Activated T-helper 1 cell treated with anti-CD3 and anti-CD28 coated beads, Interleukin-12 subunit alpha, Interleukin-12 subunit beta, Interleukin-2, Interleukin-4 antibody, amounts not matched to agents 30 ng/mL and 10 ng/mL and 1 ng/mL, durations not matched to agents 14 hours and 24 hours and 36 hours (primary cell): ENCODE measurements at regions not wholly inside any gene's neighbourhood (a gene's known extent, or its start where the extent isn't known, plus 50 kb on each side); places are given as distances from the start of the nearest gene placed in this dataset.
"Not testable (repeated sequence)": the region's sequence is repeated elsewhere in the genome, so short reads cannot be mapped to it uniquely, and the experiment has no call there.

Experiments
- DNase-seq: peaks from one replicate; pipeline ENCODE4 v3.0.0; 2021; ENCODE audit warnings: low spot score
- H3K27ac Mint-ChIP-seq: one replicate; pipeline ENCODE4 v1.8.0; 2021; ENCODE audit warnings: mild to moderate bottlenecking, mixed read lengths
- H3K27me3 Mint-ChIP-seq: one replicate; pipeline ENCODE4 v1.8.0; 2022; ENCODE audit warnings: mild to moderate bottlenecking, moderate library complexity, mixed read lengths; ENCODE audit not compliant: insufficient read depth
- H3K36me3 Mint-ChIP-seq: one replicate; pipeline ENCODE4 v1.8.0; 2021; ENCODE audit warnings: low read depth, mixed read lengths
- H3K4me1 Mint-ChIP-seq: one replicate; pipeline ENCODE4 v1.8.0; 2021; ENCODE audit warnings: low read depth, mixed read lengths
- H3K4me3 Mint-ChIP-seq: one replicate; pipeline ENCODE4 v1.8.0; 2021; ENCODE audit warnings: mild to moderate bottlenecking, moderate library complexity, mixed read lengths
- H3K9me3 Mint-ChIP-seq: one replicate; pipeline ENCODE4 v1.8.0; 2021; ENCODE audit warnings: mixed read lengths
- intact Hi-C: fragments of 100-400 bp; cut with micrococcal nuclease; formaldehyde crosslinking; loops from one replicate; pipeline ENCODE4 v1.15.1; 2024

- H3K4me1 Mint-ChIP-seq = no peaks in the 10 kb centered on the region
- no peak for DNase-seq
- H3K4me3 Mint-ChIP-seq = no peak overlapping the region
- H3K36me3 Mint-ChIP-seq = no peaks in the 10 kb centered on the region
- no peaks in the 10 kb centered on the region for H3K27me3 Mint-ChIP-seq
- H3K9me3 Mint-ChIP-seq = no peaks in the 10 kb centered on the region
- intact Hi-C loops = no loop called here
- H3K27ac Mint-ChIP-seq = no peak overlapping the region
These were observed 253.1 kb downstream of the TDRD15 start for GRCh38 chr2:21376864-21377263.

- no peak for DNase-seq
- Mint-ChIP-seq H3K9me3 (no peaks in the 10 kb centered on the region), H3K27ac (no peak overlapping the region), H3K27me3 (no peaks in the 10 kb centered on the region), H3K36me3 (no peaks in the 10 kb centered on the region), H3K4me1 (no peaks in the 10 kb centered on the region), H3K4me3 (no peak overlapping the region)
- intact Hi-C loops = no loop called here
These were observed 255.4 kb downstream of the TDRD15 start for GRCh38 chr2:21379140-21379539.

- H3K27ac Mint-ChIP-seq, H3K36me3 Mint-ChIP-seq, H3K27me3 Mint-ChIP-seq, DNase-seq, H3K9me3 Mint-ChIP-seq, intact Hi-C loops, H3K4me1 Mint-ChIP-seq, H3K4me3 Mint-ChIP-seq: not testable (repeated sequence)
These were observed 255.9 kb downstream of the TDRD15 start for GRCh38 chr2:21379668-21380067.

GRCh38 chr2:21381421-21381820, 257.7 kb downstream of the TDRD15 start:
- H3K27me3 Mint-ChIP-seq = no peaks in the 10 kb centered on the region
- no peaks in the 10 kb centered on the region for H3K9me3 Mint-ChIP-seq
- H3K27ac Mint-ChIP-seq = no peak overlapping the region
- H3K4me3 Mint-ChIP-seq = no peak overlapping the region
- H3K4me1 Mint-ChIP-seq = no peaks in the 10 kb centered on the region
- intact Hi-C loops = no loop called here
- no peaks in the 10 kb centered on the region for H3K36me3 Mint-ChIP-seq
- DNase-seq = no peak

- H3K36me3 Mint-ChIP-seq = no peaks in the 10 kb centered on the region
- H3K27ac Mint-ChIP-seq = no peak overlapping the region
- no peaks in the 10 kb centered on the region for H3K27me3 Mint-ChIP-seq
- no peak overlapping the region for H3K4me3 Mint-ChIP-seq
- DNase-seq = no peak
- no peaks in the 10 kb centered on the region for H3K4me1 Mint-ChIP-seq
- H3K9me3 Mint-ChIP-seq = no peaks in the 10 kb centered on the region
- intact Hi-C loops = no loop called here
These were observed 259.1 kb downstream of the TDRD15 start for GRCh38 chr2:21382701-21383520.

- no peaks in the 10 kb centered on the region for H3K36me3 Mint-ChIP-seq
- intact Hi-C loops = no loop called here
- no peaks in the 10 kb centered on the region for H3K9me3 Mint-ChIP-seq
- no peak overlapping the region for H3K4me3 Mint-ChIP-seq
- no peaks in the 10 kb centered on the region for H3K27me3 Mint-ChIP-seq
- H3K27ac Mint-ChIP-seq = no peak overlapping the region
- no peaks in the 10 kb centered on the region for H3K4me1 Mint-ChIP-seq
- DNase-seq = no peak
These were observed 262.9 kb downstream of the TDRD15 start for GRCh38 chr2:21386666-21387065.

GRCh38 chr2:21392649-21393048, 268.9 kb downstream of the TDRD15 start:
- Mint-ChIP-seq H3K36me3 (no peaks in the 10 kb centered on the region), H3K4me3 (no peak overlapping the region), H3K9me3 (no peaks in the 10 kb centered on the region), H3K27me3 (no peaks in the 10 kb centered on the region), H3K27ac (no peak overlapping the region), H3K4me1 (no peaks in the 10 kb centered on the region)
- DNase-seq = no peak
- intact Hi-C loops = no loop called here

- Mint-ChIP-seq H3K27ac (no peak overlapping the region), H3K27me3 (no peaks in the 10 kb centered on the region), H3K4me3 (no peak overlapping the region), H3K9me3 (no peaks in the 10 kb centered on the region), H3K4me1 (no peaks in the 10 kb centered on the region), H3K36me3 (no peaks in the 10 kb centered on the region)
- DNase-seq = no peak
- intact Hi-C loops = no loop called here
These were observed 269.4 kb downstream of the TDRD15 start for GRCh38 chr2:21393173-21393572.

- no peaks in the 10 kb centered on the region for H3K27me3 Mint-ChIP-seq
- DNase-seq = no peak
- intact Hi-C loops = no loop called here
- H3K27ac Mint-ChIP-seq = no peak overlapping the region
- H3K36me3 Mint-ChIP-seq = no peaks in the 10 kb centered on the region
- H3K4me1 Mint-ChIP-seq = no peaks in the 10 kb centered on the region
- no peak overlapping the region for H3K4me3 Mint-ChIP-seq
- no peaks in the 10 kb centered on the region for H3K9me3 Mint-ChIP-seq
These were observed 271.6 kb downstream of the TDRD15 start for GRCh38 chr2:21395366-21395765.

GRCh38 chr2:21396252-21396651, 272.5 kb downstream of the TDRD15 start:
- intact Hi-C loops = no loop called here
- H3K27ac Mint-ChIP-seq = no peak overlapping the region
- DNase-seq = no peak
- H3K4me3 Mint-ChIP-seq = no peak overlapping the region
- no peaks in the 10 kb centered on the region for H3K27me3 Mint-ChIP-seq
- H3K4me1 Mint-ChIP-seq = no peaks in the 10 kb centered on the region
- no peaks in the 10 kb centered on the region for H3K9me3 Mint-ChIP-seq
- H3K36me3 Mint-ChIP-seq = no peaks in the 10 kb centered on the region

- DNase-seq = no peak
- no peak overlapping the region for H3K4me3 Mint-ChIP-seq
- no peaks in the 10 kb centered on the region for H3K9me3 Mint-ChIP-seq
- H3K27me3 Mint-ChIP-seq = no peaks in the 10 kb centered on the region
- H3K27ac Mint-ChIP-seq = no peak overlapping the region
- intact Hi-C loops = no loop called here
- H3K36me3 Mint-ChIP-seq = no peaks in the 10 kb centered on the region
- H3K4me1 Mint-ChIP-seq = no peaks in the 10 kb centered on the region
These were observed 277.4 kb downstream of the TDRD15 start for GRCh38 chr2:21401022-21401698.

GRCh38 chr2:21404137-21404536, 280.4 kb downstream of the TDRD15 start:
- H3K4me3 Mint-ChIP-seq = no peak overlapping the region
- no peaks in the 10 kb centered on the region for H3K36me3 Mint-ChIP-seq
- no peak for DNase-seq
- no peak overlapping the region for H3K27ac Mint-ChIP-seq
- intact Hi-C loops = no loop called here
- H3K4me1 Mint-ChIP-seq = no peaks in the 10 kb centered on the region
- H3K27me3 Mint-ChIP-seq = no peaks in the 10 kb centered on the region
- H3K9me3 Mint-ChIP-seq = no peaks in the 10 kb centered on the region

GRCh38 chr2:21404827-21405625, 281.3 kb downstream of the TDRD15 start:
- intact Hi-C loops = no loop called here
- Mint-ChIP-seq H3K9me3 (no peaks in the 10 kb centered on the region), H3K4me1 (no peaks in the 10 kb centered on the region)

More at GRCh38 chr2:21404827-21405625, 281.3 kb downstream of the TDRD15 start:
- Mint-ChIP-seq H3K4me3 (no peak overlapping the region), H3K36me3 (no peaks in the 10 kb centered on the region), H3K27me3 (no peaks in the 10 kb centered on the region), H3K27ac (no peak overlapping the region)
- no peak for DNase-seq
